ENCODE measurements at regions not wholly inside any gene's neighbourhood (a gene's known extent, or its start where the extent isn't known, plus 50 kb on each side); places are given as distances from the start of the nearest gene placed in this dataset.

DNA sequence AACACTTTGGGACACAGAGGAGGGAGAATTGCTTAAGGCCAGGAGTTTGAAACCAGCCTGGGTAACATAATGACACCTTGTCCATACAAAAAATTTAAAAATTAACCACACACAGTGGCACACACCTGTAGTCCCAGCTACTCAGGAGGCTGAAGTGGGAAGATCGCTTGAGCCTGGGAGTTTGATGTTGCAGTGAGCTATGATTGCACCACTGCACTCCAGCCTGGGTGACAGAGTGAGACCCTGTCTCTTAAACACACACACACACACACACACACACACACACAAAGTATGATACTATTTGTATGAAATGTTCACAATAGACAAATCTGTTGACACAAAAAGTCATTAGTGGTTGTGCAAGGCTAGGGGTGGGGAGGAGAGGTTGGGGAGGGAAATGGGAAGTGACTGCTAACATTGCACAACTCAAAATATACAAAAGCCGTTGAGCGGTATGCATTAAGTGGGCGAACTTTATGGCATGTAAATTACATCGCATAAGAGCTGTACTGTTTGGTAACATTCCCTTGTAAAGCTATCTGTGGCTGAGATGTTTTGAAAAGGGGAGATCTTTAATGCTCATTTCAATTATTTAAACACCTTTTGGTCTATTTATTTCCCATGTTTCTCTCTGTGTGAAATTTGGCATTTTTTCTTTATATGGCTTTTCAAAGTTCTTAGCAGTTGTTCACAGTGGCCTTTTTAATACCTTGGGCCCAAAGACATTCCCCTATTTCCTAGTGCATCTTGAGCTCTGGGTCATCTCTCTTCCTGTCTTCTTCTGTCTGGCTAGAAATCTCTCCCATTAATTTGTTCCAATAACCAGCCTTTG, 58.9 kb upstream of the ZNF516 start:
- DNase-seq (ENCODE audit: extremely low read depth in 1 of 2, low read depth in 1 of 2): no peak

DNA sequence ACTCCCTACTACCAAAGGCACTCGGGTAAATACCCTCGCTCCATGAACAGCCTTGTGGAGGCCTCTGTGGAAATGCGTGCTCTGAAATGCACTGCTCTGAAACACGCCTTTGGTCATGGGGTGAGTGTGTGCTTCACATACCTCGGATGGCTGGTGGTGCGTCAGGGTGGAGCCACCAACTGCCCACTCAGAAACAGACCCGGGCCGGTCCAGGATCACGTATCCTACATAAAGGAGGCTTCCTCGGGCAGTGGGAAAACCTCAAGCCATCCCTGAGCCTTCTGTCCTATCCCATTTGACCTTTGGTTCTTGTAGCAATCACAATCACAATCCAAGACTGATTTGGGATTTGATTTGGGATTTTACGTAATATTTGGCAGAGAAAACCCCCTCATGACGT, 53.5 kb upstream of the ZNF516 start:
- no peak for DNase-seq (ENCODE audit: extremely low read depth in 1 of 2, low read depth in 1 of 2)

DNA sequence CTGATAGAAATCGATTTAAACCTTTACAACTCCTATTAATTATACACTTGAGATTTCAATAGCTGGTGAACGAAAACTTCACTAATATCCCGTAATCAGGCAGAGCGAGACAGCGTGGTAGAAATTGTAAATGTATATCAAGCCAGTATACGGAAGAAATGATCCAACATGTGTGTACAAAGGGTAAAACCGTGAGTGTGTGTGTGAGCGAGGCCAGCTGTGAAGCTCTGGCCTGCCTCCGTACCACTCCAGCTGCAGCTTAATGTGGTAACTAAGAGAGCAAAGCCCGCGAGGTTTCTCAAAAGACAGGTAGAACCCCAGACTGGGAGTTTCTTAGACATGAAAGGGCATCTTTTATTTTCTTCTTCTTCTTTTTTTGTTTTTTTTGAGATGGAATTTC, 52.3 kb upstream of the ZNF516 start:
- no peak for DNase-seq (ENCODE audit: extremely low read depth in 1 of 2, low read depth in 1 of 2)

GRCh38 chr18:76546436-76546835, 51.4 kb upstream of the ZNF516 start:
- DNase-seq (ENCODE audit: extremely low read depth in 1 of 2, low read depth in 1 of 2): no peak

DNA sequence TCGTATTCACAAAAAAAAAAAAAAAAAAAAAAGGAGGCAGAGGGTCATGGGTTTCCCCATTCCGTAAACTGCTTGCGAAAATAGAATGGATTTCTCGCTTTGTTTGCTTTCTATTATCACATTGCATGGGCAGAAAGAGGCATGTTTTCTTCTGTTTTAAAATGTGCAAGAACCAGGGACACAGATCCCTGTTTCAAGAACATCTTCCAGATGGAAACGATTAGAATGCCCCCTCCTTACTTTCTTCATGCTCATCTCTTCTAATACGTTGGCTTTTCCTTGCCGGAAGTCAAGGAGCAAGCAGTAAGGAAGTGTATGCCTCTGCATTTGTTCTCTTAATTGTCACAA, 51.0 kb upstream of the ZNF516 start:
- no peak for DNase-seq (ENCODE audit: extremely low read depth in 1 of 2, low read depth in 1 of 2)

DNA sequence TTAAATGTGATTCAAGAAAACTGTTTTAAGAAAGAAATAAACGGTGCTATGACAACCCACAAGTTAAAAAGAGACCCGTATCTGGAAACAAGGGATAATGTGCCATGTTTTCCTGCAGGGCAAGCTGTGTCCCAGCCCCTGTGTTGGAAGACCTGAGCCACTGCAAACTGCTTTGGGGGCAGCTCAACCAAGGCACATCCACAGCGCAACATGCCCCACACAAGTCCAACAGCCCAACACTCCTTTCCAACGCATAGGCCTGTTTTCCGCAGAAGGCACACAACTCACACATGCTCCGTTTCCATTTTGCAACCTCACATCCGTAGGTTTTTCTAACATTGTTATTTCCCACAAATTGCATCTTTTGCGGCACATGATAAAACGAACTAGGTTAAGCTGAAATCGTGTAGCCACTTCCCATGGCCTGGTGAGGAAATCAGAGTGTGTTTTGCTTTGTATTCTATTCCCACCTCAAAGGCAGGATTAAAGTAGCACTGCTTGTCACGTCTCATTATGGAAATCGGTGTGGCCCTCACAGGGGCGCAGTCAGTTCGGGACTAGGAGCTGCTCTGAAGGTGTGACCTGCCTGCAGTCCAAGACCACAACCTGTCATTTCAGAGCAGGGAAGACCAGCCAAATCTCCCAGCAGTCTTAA, 50.5 kb upstream of the ZNF516 start:
- DNase-seq (ENCODE audit: extremely low read depth in 1 of 2, low read depth in 1 of 2): no peak

DNA sequence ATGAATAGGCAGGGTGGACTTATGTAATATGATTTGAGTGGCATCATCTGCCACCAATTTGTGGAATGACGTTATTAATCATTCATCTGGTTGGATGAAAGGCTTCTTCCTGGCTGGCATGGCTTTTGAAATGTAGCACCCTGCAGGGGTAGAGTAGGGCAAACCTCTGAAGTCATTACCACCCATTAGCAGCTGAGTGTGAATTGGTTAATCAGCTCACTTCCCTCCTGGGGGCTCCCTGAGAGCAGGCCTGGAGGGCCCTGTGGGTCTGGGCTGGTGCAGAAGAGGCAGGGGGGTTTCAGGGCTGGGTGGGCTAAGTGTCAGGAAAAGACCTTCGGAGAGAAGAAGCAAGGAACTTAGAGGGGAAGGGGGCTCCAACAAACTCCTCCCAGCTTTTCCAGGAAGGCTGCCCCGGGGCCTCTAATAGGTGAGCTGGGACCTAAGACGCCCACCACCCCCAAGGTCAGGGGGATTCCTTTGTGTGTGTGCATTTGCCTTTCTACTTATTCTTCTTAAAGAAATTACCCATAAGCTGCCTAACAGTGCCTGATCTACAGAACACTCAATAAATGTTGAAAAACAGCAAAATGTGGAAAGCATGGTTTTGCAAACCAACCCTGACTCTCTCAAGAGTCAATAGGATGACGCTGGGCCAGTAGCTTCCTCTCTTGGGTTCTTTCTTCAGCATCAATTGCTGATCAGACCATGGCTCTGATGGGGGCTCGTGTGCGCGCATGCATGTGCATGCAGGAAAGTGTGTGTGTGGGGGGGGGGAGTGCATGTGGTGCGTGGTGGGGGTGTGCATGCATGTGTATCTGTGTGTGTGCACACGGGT, 49.7 kb upstream of the ZNF516 start:
- no peak for DNase-seq (ENCODE audit: extremely low read depth in 1 of 2, low read depth in 1 of 2)
